DOHH2 (cell line): ENCODE measurements at regions not wholly inside any gene's neighbourhood (a gene's known extent, or its start where the extent isn't known, plus 50 kb on each side); places are given as distances from the start of the nearest gene placed in this dataset.

ENCODE experiments used
- CTCF ChIP-seq: fragments of 200-600 bp; sonication (generic); IDR thresholded peaks from one replicate; pipeline ENCODE4 v1.5.1; 2014; ENCODE audit warnings: antibody characterized with exemption, mild to moderate bottlenecking, low read depth, low read length; ENCODE audit not compliant: poor library complexity, severe bottlenecking
- EZH2phosphoT487 ChIP-seq: fragments of 200-600 bp; sonication (generic); IDR thresholded peaks from 2 replicates; pipeline ENCODE4 v1.6.1; 2017; ENCODE audit warnings: borderline replicate concordance, mild to moderate bottlenecking, antibody characterized with exemption, low read length, moderate library complexity, mixed read lengths

- TF ChIP-seq CTCF (no peak), EZH2phosphoT487 (no peak)
Observed at GRCh38 chr10:23517155-23517554, 78.3 kb downstream of the OTUD1 start.
